ENCODE measurements at regions not wholly inside any gene's neighbourhood (a gene's known extent, or its start where the extent isn't known, plus 50 kb on each side); places are given as distances from the start of the nearest gene placed in this dataset.

GRCh38 chr19:56721714-56722113 lies 50.2 kb upstream of the ZNF835 start:
- TF ChIP-seq CTCF (IDR thresholded peaks at IDR 0.05; ENCODE audit: insufficient read depth, low read length) (no peak), POLR2AphosphoS5 (IDR thresholded peaks at IDR 0.05; ENCODE audit: low read depth) (no peak)

All from HL-60 (cell line).